Neuronal stem cell (in vitro differentiated cells): ENCODE measurements at regions not wholly inside any gene's neighbourhood (a gene's known extent, or its start where the extent isn't known, plus 50 kb on each side); places are given as distances from the start of the nearest gene placed in this dataset.

Source experiments
- DNase-seq: peaks from one replicate; pipeline ENCODE4 v3.0.0-alpha.2; 2013; ENCODE audit warnings: low spot score
- H2AFZ ChIP-seq: one replicate; pipeline ENCODE4 v1.6.1; 2013; ENCODE audit warnings: mild to moderate bottlenecking, low read length, inconsistent platforms
- H2AK5ac ChIP-seq: 2 replicates; pipeline ENCODE4 v1.6.1; 2013; ENCODE audit warnings: low read depth, mild to moderate bottlenecking, inconsistent platforms, low read length, moderate library complexity, mixed read lengths
- H2BK120ac ChIP-seq: 2 replicates; pipeline ENCODE4 v1.6.1; 2013; ENCODE audit warnings: low read depth, mild to moderate bottlenecking, inconsistent platforms, low read length, moderate library complexity, mixed read lengths
- H2BK12ac ChIP-seq: one replicate; pipeline ENCODE4 v1.6.1; 2013; ENCODE audit warnings: low read length, inconsistent platforms
- H2BK15ac ChIP-seq: 2 replicates; pipeline ENCODE4 v1.6.1; 2013; ENCODE audit warnings: mild to moderate bottlenecking, low read length, inconsistent platforms, mixed read lengths
- H2BK5ac ChIP-seq: one replicate; pipeline ENCODE4 v1.6.1; 2013; ENCODE audit warnings: inconsistent platforms, mild to moderate bottlenecking, low read length, moderate library complexity
- H3K14ac ChIP-seq: one replicate; pipeline ENCODE4 v1.6.1; 2013; ENCODE audit warnings: low read length, inconsistent platforms
- H3K18ac ChIP-seq: 2 replicates; pipeline ENCODE4 v1.6.1; 2013; ENCODE audit warnings: low read length, inconsistent platforms
- H3K23ac ChIP-seq: 2 replicates; pipeline ENCODE4 v1.6.1; 2013; ENCODE audit warnings: low read depth, mild to moderate bottlenecking, mixed read lengths, low read length, inconsistent platforms; ENCODE audit not compliant: poor library complexity
- H3K27ac ChIP-seq: replicated peaks from 3 replicates; pipeline ENCODE4 v1.5.1; 2013; ENCODE audit warnings: low read length, inconsistent platforms
- H3K27me3 ChIP-seq, 3 experiments: 2 replicates each; pipeline ENCODE4 v1.6.1; 2013; ENCODE audit warnings: low read length in 3 of 3, mild to moderate bottlenecking in 2 of 3, inconsistent platforms in 1 of 3, low read depth in 1 of 3, mixed read lengths in 1 of 3, moderate library complexity in 1 of 3; ENCODE audit not compliant: control insufficient read depth in 3 of 3, insufficient read depth in 3 of 3
- H3K36me3 ChIP-seq, 2 donors: replicated peaks in 1 of 2; 2 replicates each; pipeline ENCODE4 v1.6.1; 2013; ENCODE audit warnings: low read length in 2 of 2; ENCODE audit not compliant: control insufficient read depth in 2 of 2, insufficient read depth in 2 of 2
- H3K4ac ChIP-seq: 2 replicates; pipeline ENCODE4 v1.6.1; 2013; ENCODE audit warnings: inconsistent platforms, mild to moderate bottlenecking, low read length, moderate library complexity
- H3K4me1 ChIP-seq, 2 donors: 1 replicate in 1 of 2; 2 replicates in 1 of 2; pipeline ENCODE4 v1.6.1; 2013; ENCODE audit warnings: low read length in 2 of 2, low read depth in 1 of 2; ENCODE audit not compliant: control insufficient read depth in 2 of 2, insufficient read depth in 1 of 2
- H3K4me2 ChIP-seq: one replicate; pipeline ENCODE4 v1.6.1; 2013; ENCODE audit warnings: mild to moderate bottlenecking, low read length, inconsistent platforms; ENCODE audit not compliant: insufficient read depth, poor library complexity, severe bottlenecking
- H3K4me3 ChIP-seq, 2 donors: 2 replicates each; pipeline ENCODE4 v1.5.1; 2013; ENCODE audit warnings: low read length in 2 of 2, mild to moderate bottlenecking in 2 of 2, inconsistent platforms in 1 of 2, moderate library complexity in 1 of 2
- H3K79me1 ChIP-seq: one replicate; pipeline ENCODE4 v1.6.1; 2013; ENCODE audit warnings: low read depth, mild to moderate bottlenecking, inconsistent platforms, low read length, moderate library complexity
- H3K9ac ChIP-seq: one replicate; pipeline ENCODE4 v1.6.1; 2013; ENCODE audit warnings: mild to moderate bottlenecking, low read depth, low read length, inconsistent platforms; ENCODE audit not compliant: poor library complexity
- H3K9me3 ChIP-seq, 2 donors: replicated peaks in 1 of 2; 2 replicates each; pipeline versions ENCODE3 to v1.6.1; 2013; ENCODE audit warnings: low read length in 2 of 2, mild to moderate bottlenecking in 2 of 2, inconsistent platforms in 1 of 2, low read depth in 1 of 2, mixed read lengths in 1 of 2, moderate library complexity in 1 of 2; ENCODE audit not compliant: control insufficient read depth in 2 of 2, insufficient read depth in 1 of 2
- H4K8ac ChIP-seq: one replicate; pipeline ENCODE4 v1.6.1; 2013; ENCODE audit warnings: low read depth, mild to moderate bottlenecking, inconsistent platforms, low read length, moderate library complexity
- H4K91ac ChIP-seq: one replicate; pipeline ENCODE4 v1.6.1; 2013; ENCODE audit warnings: low read length, low read depth, mild to moderate bottlenecking, inconsistent platforms; ENCODE audit not compliant: poor library complexity
- WGBS, 2 donors: extraction: QIAGEN DNeasy Blood & Tissue Kit; methylation state at CpG; one replicate each; pipeline ENCODE4 v1.1.7; 2013; ENCODE audit warnings: missing lambda C conversion rate in 2 of 2, mixed read lengths in 1 of 2; ENCODE audit not compliant: insufficient read length in 2 of 2, insufficient replicate concordance in 1 of 2; ENCODE audit errors: extremely low coverage in 2 of 2; 5-methylcytosine and 5-hydroxymethylcytosine counted together

DNA sequence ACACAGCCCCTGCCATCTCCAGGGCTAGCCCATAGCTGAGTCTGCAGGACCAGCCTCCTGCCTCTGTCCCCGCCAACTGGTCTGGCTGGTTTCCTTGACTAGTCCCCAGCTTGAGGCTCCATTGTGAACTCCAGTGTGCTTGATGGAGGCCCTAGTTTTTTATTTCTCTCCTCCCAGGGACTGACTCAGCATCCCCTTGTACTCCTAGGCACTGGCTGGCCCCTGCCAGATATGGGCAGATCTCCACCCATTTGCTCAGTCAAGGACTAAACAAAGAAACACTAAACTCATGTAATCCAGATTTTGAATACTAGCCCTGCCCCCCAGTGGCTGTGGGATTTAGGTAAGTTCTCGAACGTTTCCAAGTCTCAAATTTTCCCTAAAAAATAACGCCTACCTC, 415.4 kb upstream of the RORA start:
- no peaks in the 10 kb centered on the region for H3K36me3 ChIP-seq
- no peak overlapping the region for H4K91ac ChIP-seq
- no peak overlapping the region for H2BK5ac ChIP-seq
- H3K4me1 ChIP-seq, result peaks cover 0 to 4% of the 10 kb centered on the region in 2 donors
- no peak overlapping the region for H2AFZ ChIP-seq
- H3K4me2 ChIP-seq, result no peak overlapping the region
- no peak overlapping the region for H2AK5ac ChIP-seq
- H3K23ac ChIP-seq, result no peak overlapping the region
- H3K9me3 ChIP-seq, result no peaks in the 10 kb centered on the region
- no peak overlapping the region for H2BK12ac ChIP-seq
- H3K9ac ChIP-seq, result no peak overlapping the region
- H2BK15ac ChIP-seq, result no peak overlapping the region
- H3K27me3 ChIP-seq, result peaks cover 0 to 3% (median 0%) of the 10 kb centered on the region in 3 experiments
- H3K14ac ChIP-seq, result no peak overlapping the region
- no peak overlapping the region for H3K18ac ChIP-seq
- H3K79me1 ChIP-seq, result no peaks in the 10 kb centered on the region
- no peak overlapping the region for H4K8ac ChIP-seq
- no peak overlapping the region for H3K4ac ChIP-seq
- DNase-seq, result no peak
- no peak overlapping the region for H2BK120ac ChIP-seq
- H3K4me3 ChIP-seq, result no peak overlapping the region
- H3K27ac ChIP-seq, result no peak overlapping the region
- WGBS, 2 donors, result no CpG with 5 or more reads among the region's 4 CpGs

DNA sequence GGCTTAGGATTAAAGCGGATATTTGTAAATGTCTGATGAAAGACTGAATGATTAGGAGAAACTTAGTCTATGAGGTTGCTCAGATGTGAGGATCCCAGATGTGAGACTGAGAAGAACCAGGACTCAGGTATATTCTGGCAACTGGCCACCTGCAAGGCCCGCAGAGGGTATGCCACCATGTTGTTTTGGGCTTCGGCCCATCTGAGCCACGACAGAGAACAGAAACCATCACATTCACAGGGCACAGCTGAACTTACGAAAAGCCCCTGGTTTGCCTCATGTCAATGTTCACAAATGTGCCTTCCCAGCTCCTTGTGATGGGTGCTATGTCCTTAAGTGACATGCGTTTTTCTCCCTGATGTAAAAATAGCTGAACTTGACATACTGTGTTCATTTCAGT, 412.5 kb upstream of the RORA start:
- Histone ChIP-seq H3K4me3 (no peak overlapping the region), H2BK120ac (no peak overlapping the region), H2AFZ (no peak overlapping the region), H4K91ac (no peak overlapping the region), H3K4ac (no peak overlapping the region), H2AK5ac (no peak overlapping the region), H2BK5ac (no peak overlapping the region), H4K8ac (no peak overlapping the region), H3K23ac (no peak overlapping the region), H3K36me3 (no peaks in the 10 kb centered on the region), H3K4me2 (no peak overlapping the region), H2BK15ac (no peak overlapping the region), H3K18ac (no peak overlapping the region), H3K14ac (no peak overlapping the region), H3K79me1 (no peaks in the 10 kb centered on the region), H3K27ac (no peak overlapping the region), H2BK12ac (no peak overlapping the region), H3K9ac (no peak overlapping the region), H3K27me3 (no peaks in the 10 kb centered on the region), H3K4me1 (peaks cover 0 to 4% of the 10 kb centered on the region in 2 donors), H3K9me3 (no peaks in the 10 kb centered on the region)
- WGBS, 2 donors, result no CpG with 5 or more reads among the region's 6 CpGs
- DNase-seq, result no peak

DNA sequence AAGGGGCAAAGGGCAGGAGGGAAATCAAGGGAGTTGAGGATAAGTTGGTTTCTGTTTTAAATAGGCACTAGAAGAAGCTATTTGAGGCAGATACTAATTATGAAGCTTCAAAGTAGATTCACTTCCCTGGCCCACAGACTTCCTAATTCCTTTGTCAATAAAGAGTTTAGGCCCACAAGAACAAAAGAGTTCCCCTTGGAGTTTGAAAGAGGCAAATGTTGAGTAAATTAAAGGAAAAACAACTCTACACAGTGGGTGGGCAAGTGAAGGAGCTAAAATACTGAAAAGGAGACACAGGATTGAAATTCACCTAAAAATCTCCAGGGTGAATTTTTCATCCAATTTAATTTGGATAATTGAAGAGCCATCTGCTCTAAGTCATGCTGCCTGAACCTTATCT, 411.7 kb upstream of the RORA start:
- H3K9me3 ChIP-seq, result no peaks in the 10 kb centered on the region
- H3K18ac ChIP-seq, result no peak overlapping the region
- no peak overlapping the region for H3K4me2 ChIP-seq
- H3K4me1 ChIP-seq, result peaks cover 0 to 4% of the 10 kb centered on the region in 2 donors
- no peak overlapping the region for H4K8ac ChIP-seq
- no peak overlapping the region for H2BK5ac ChIP-seq
- no peaks in the 10 kb centered on the region for H3K36me3 ChIP-seq
- no peak overlapping the region for H3K14ac ChIP-seq
- H3K79me1 ChIP-seq, result no peaks in the 10 kb centered on the region
- H3K4ac ChIP-seq, result no peak overlapping the region
- peak; percentile 14 for DNase-seq
- H4K91ac ChIP-seq, result no peak overlapping the region
- H2BK120ac ChIP-seq, result no peak overlapping the region
- H3K27me3 ChIP-seq, result no peaks in the 10 kb centered on the region
- H3K23ac ChIP-seq, result no peak overlapping the region
- no peak overlapping the region for H2AFZ ChIP-seq
- no peak overlapping the region for H3K4me3 ChIP-seq
- no peak overlapping the region for H3K9ac ChIP-seq
- no peak overlapping the region for H2AK5ac ChIP-seq
- no peak overlapping the region for H2BK12ac ChIP-seq
- H3K27ac ChIP-seq, result no peak overlapping the region
- no peak overlapping the region for H2BK15ac ChIP-seq

DNA sequence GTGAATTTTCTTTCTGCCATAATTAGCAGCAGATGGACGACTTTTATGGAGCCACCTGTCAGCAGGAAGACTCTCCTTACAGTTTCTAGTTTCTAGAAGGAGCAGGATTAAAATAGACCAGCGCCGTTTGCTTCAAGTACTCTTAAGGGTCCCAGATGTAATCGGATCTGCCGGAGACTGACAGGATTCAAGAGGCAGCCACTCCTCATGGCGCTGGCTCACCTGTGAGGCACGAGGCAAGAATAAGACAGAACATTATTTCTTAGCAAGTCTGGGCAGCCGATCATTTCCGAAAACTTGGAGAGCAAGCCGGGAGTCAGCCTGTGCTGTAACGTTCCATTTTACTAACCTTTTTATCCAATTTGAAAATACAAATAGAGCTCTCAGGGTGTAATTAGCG, 410.4 kb upstream of the RORA start:
- Histone ChIP-seq H3K27me3 (no peaks in the 10 kb centered on the region), H2BK15ac (no peak overlapping the region), H3K4me1 (peaks cover 0 to 4% of the 10 kb centered on the region in 2 donors), H3K27ac (no peak overlapping the region), H3K18ac (no peak overlapping the region), H2BK5ac (no peak overlapping the region), H3K23ac (no peak overlapping the region), H3K9me3 (no peaks in the 10 kb centered on the region), H2AK5ac (no peak overlapping the region), H3K4me2 (no peak overlapping the region), H3K79me1 (no peaks in the 10 kb centered on the region), H3K4ac (no peak overlapping the region), H3K9ac (no peak overlapping the region), H2BK120ac (no peak overlapping the region), H2BK12ac (no peak overlapping the region), H3K36me3 (no peaks in the 10 kb centered on the region), H2AFZ (no peak overlapping the region), H4K8ac (no peak overlapping the region), H3K14ac (no peak overlapping the region), H3K4me3 (no peak overlapping the region), H4K91ac (no peak overlapping the region)
- DNase-seq, result no peak
- WGBS, 2 donors, result no CpG with 5 or more reads among the region's 12 CpGs
